Stomach (tissue), 4 donors: ENCODE measurements at regions not wholly inside any gene's neighbourhood (a gene's known extent, or its start where the extent isn't known, plus 50 kb on each side); places are given as distances from the start of the nearest gene placed in this dataset.

Source experiments
- EP300 ChIP-seq: sonication (generic); formaldehyde crosslinking; IDR thresholded peaks from one replicate; pipeline ENCODE4 v1.6.1; 2017; ENCODE audit warnings: antibody characterized with exemption
- POLR2A ChIP-seq, 4 donors: fragments of 450-650 bp; IDR thresholded peaks; one replicate each; pipeline ENCODE4 v1.6.1; 2016; ENCODE audit warnings: antibody characterized with exemption in 4 of 4, control low read depth in 2 of 4, mild to moderate bottlenecking in 1 of 4, moderate library complexity in 1 of 4
- TF ChIP-seq, protein P1 (sequence below), 7 experiments: fragments of 450-650 bp in 4 of 7; fragments of 200-600 bp in 3 of 7; sonication (generic) in 3 of 7; IDR thresholded peaks; one replicate each; pipeline ENCODE4 v1.5.1; 2016 to 2019; ENCODE audit warnings: antibody characterized with exemption in 7 of 7, control low read depth in 2 of 7, mild to moderate bottlenecking in 1 of 7

DNA sequence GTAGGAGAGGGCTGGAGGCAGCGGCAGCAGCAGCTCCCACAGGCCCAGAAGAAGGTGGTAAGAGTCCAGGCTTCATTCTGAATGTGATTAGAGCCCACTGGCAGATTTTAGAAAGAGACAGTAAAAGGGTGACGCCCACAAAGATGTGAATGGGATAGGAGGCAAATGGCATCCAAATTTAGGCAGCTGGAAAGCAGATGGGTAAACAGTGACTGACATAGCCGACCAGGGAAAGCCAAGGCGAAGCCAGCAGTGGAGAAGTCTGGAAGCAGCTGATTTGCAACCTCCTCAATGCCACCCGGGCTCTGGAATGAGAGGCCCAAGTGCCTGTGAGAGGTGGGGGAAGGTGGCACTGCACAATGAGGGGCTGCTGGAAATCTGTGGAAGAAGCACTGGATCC lies 103.3 kb downstream of the C5orf15 start:
- TF ChIP-seq EP300 (no peak), POLR2A (IDR thresholded peaks at IDR 0.05) (no peak)
- TF ChIP-seq, protein P1, sequence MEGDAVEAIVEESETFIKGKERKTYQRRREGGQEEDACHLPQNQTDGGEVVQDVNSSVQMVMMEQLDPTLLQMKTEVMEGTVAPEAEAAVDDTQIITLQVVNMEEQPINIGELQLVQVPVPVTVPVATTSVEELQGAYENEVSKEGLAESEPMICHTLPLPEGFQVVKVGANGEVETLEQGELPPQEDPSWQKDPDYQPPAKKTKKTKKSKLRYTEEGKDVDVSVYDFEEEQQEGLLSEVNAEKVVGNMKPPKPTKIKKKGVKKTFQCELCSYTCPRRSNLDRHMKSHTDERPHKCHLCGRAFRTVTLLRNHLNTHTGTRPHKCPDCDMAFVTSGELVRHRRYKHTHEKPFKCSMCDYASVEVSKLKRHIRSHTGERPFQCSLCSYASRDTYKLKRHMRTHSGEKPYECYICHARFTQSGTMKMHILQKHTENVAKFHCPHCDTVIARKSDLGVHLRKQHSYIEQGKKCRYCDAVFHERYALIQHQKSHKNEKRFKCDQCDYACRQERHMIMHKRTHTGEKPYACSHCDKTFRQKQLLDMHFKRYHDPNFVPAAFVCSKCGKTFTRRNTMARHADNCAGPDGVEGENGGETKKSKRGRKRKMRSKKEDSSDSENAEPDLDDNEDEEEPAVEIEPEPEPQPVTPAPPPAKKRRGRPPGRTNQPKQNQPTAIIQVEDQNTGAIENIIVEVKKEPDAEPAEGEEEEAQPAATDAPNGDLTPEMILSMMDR (IDR thresholded peaks at IDR 0.05) = no peak
